Lower leg skin (tissue), 4 donors: ENCODE measurements at regions not wholly inside any gene's neighbourhood (a gene's known extent, or its start where the extent isn't known, plus 50 kb on each side); places are given as distances from the start of the nearest gene placed in this dataset.

Experiments
- DNase-seq, 2 donors: peaks; one replicate each; pipeline ENCODE4 v3.0.0-alpha.2; 2019; ENCODE audit warnings: low spot score in 2 of 2
- H3K4me3 ChIP-seq: fragments of 200-600 bp; sonication (generic); 2 replicates; pipeline ENCODE4 v1.5.1; 2017; ENCODE audit warnings: mild to moderate bottlenecking, low read depth; ENCODE audit not compliant: poor library complexity, severe bottlenecking
- CTCF ChIP-seq, 3 donors: fragments of 450-650 bp; IDR thresholded peaks; one replicate each; pipeline ENCODE4 v1.5.1; 2016; ENCODE audit warnings: antibody characterized with exemption in 3 of 3, mild to moderate bottlenecking in 3 of 3, moderate library complexity in 2 of 3
- POLR2A ChIP-seq, 2 donors: fragments of 450-650 bp; IDR thresholded peaks; one replicate each; pipeline ENCODE4 v1.6.1; 2016 to 2017; ENCODE audit warnings: antibody characterized with exemption in 2 of 2, mild to moderate bottlenecking in 1 of 2, moderate library complexity in 1 of 2
- WGBS, 2 donors: methylation state at CpG; one replicate each; pipeline ENCODE4 v1.1.5; 2018; 5-methylcytosine and 5-hydroxymethylcytosine counted together
- intact Hi-C: fragments of 100-400 bp; cut with DNase I; formaldehyde crosslinking; loops from one replicate; pipeline ENCODE4 v1.15.0; 2023; ENCODE audit warnings: low total_unique reads

GRCh38 chr1:112788561-112788960, 73.4 kb upstream of the PPM1J start:
- DNase-seq: no peak
- TF ChIP-seq POLR2A (IDR thresholded peaks at IDR 0.05): no peak
- TF ChIP-seq CTCF (IDR thresholded peaks at IDR 0.05): no peak
- no peak overlapping the region for H3K4me3 ChIP-seq
- intact Hi-C loops: no loop called here

GRCh38 chr1:112788054-112788453, 72.9 kb upstream of the PPM1J start:
- intact Hi-C loops: no loop called here
- H3K4me3 ChIP-seq: no peak overlapping the region
- DNase-seq: no peak
- 64 to 79% methylated on average over 2 of the region's 2 CpGs for WGBS, 2 donors
- no peak for TF ChIP-seq POLR2A (IDR thresholded peaks at IDR 0.05)

- no peak overlapping the region for H3K4me3 ChIP-seq
- TF ChIP-seq CTCF (IDR thresholded peaks at IDR 0.05) (no peak), POLR2A (IDR thresholded peaks at IDR 0.05) (no peak)
- intact Hi-C loops: no loop called here
- DNase-seq: no peak
Measured at GRCh38 chr1:112783059-112783458, 67.9 kb upstream of the PPM1J start.

- whole genome bisulfite sequencing, 2 donors: 72 to 80% methylated on average over 12 of the region's 12 CpGs
- TF ChIP-seq POLR2A (IDR thresholded peaks at IDR 0.05) (no peak), CTCF (IDR thresholded peaks at IDR 0.05) (no peak)
Measured at GRCh38 chr1:112779665-112780526, 64.8 kb upstream of the PPM1J start.

GRCh38 chr1:112778137-112778536, 63.0 kb upstream of the PPM1J start:
- 67 to 72% methylated on average over 1 of the region's 1 CpG for WGBS, 2 donors
- no peak overlapping the region for H3K4me3 ChIP-seq
- intact Hi-C loops: no loop called here
- no peak for DNase-seq
- no peak for TF ChIP-seq POLR2A (IDR thresholded peaks at IDR 0.05)

More at GRCh38 chr1:112779665-112780526, 64.8 kb upstream of the PPM1J start:
- no peak for DNase-seq
- H3K4me3 ChIP-seq: no peak overlapping the region
- intact Hi-C loops: no loop called here

GRCh38 chr1:112776688-112777087, 61.6 kb upstream of the PPM1J start:
- TF ChIP-seq POLR2A (IDR thresholded peaks at IDR 0.05) (no peak), CTCF (IDR thresholded peaks at IDR 0.05) (no peak)
- no peak for DNase-seq
- H3K4me3 ChIP-seq: no peak overlapping the region
- intact Hi-C loops: no loop called here
- 72 to 80% methylated on average over 3 of the region's 3 CpGs for WGBS, 2 donors

GRCh38 chr1:112772781-112773180, 57.6 kb upstream of the PPM1J start:
- intact Hi-C loops: no loop called here
- DNase-seq: no peak
- no peak for TF ChIP-seq CTCF (IDR thresholded peaks at IDR 0.05)
- TF ChIP-seq POLR2A (IDR thresholded peaks at IDR 0.05): no peak
- WGBS, 2 donors: 84 to 85% methylated on average over 4 of the region's 4 CpGs
- H3K4me3 ChIP-seq: no peak overlapping the region
